ENCODE measurements at regions not wholly inside any gene's neighbourhood (a gene's known extent, or its start where the extent isn't known, plus 50 kb on each side); places are given as distances from the start of the nearest gene placed in this dataset.
"Not testable (repeated sequence)": the region's sequence is repeated elsewhere in the genome, so short reads cannot be mapped to it uniquely, and the experiment has no call there.

GRCh38 chr17:30669217-30669649 is 155.3 kb downstream of the CRLF3 start:
- TF ChIP-seq CTCF (conservative IDR thresholded peaks at IDR 0.05 in 1 of 2, IDR thresholded peaks at IDR 0.05 in 1 of 2; ENCODE audit: low read depth in 1 of 2, low read length in 2 of 2); EZH2 (IDR thresholded peaks at IDR 0.05; ENCODE audit: low read length, missing control alignments): not testable (repeated sequence)
